Skeletal muscle tissue (tissue), 3 donors: ENCODE measurements at regions not wholly inside any gene's neighbourhood (a gene's known extent, or its start where the extent isn't known, plus 50 kb on each side); places are given as distances from the start of the nearest gene placed in this dataset.

ENCODE experiments used
- H3K27ac ChIP-seq: one replicate; pipeline ENCODE4 v1.7.0; 2013; ENCODE audit warnings: mild to moderate bottlenecking, low read depth, low read length, inconsistent platforms
- H3K27me3 ChIP-seq, 3 donors: one replicate each; pipeline ENCODE4 v1.7.0; 2013; ENCODE audit warnings: low read length in 3 of 3; ENCODE audit not compliant: control insufficient read depth in 3 of 3, insufficient read depth in 3 of 3
- H3K36me3 ChIP-seq, 3 donors: one replicate each; pipeline ENCODE4 v1.7.0; 2013; ENCODE audit warnings: low read length in 3 of 3; ENCODE audit not compliant: control insufficient read depth in 3 of 3, insufficient read depth in 3 of 3
- H3K4me1 ChIP-seq, 3 donors: one replicate each; pipeline ENCODE4 v1.7.0; 2013; ENCODE audit warnings: low read length in 3 of 3, mild to moderate bottlenecking in 3 of 3; ENCODE audit not compliant: control insufficient read depth in 3 of 3, insufficient read depth in 3 of 3
- H3K4me3 ChIP-seq, 3 donors: one replicate each; pipeline ENCODE4 v1.7.0; 2013; ENCODE audit warnings: low read length in 3 of 3
- H3K9ac ChIP-seq, 3 donors: one replicate each; pipeline ENCODE4 v1.7.0; 2013; ENCODE audit warnings: low read length in 3 of 3, mild to moderate bottlenecking in 3 of 3, moderate library complexity in 2 of 3, low read depth in 1 of 3
- H3K9me3 ChIP-seq, 3 donors: one replicate each; pipeline ENCODE4 v1.7.0; 2013; ENCODE audit warnings: low read length in 3 of 3; ENCODE audit not compliant: control insufficient read depth in 3 of 3
- donor health status: Osteomylitis.

DNA sequence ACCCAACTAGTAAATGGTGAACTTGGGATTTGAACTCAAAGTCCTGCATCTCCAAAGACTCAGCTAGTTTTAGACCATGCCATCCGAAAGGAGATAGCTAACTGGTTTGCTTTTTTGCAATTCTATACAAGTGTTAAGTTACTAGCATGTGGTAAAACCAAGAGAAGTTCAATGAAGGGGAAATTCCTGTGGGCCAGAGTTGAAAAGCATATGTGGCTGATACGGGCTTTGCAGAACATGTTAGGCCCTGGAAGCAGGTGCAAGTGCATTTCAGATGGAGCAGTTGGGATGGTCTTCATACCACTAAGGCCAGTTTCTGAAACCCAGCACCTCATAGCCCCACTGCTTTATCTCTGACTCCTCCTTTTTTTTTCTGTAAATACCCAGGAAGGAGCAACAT lies 620.9 kb downstream of the PLPP3 start:
- Histone ChIP-seq H3K27ac (no peak overlapping the region), H3K4me3 (no peak overlapping the region), H3K9ac (no peak overlapping the region), H3K9me3 (peaks cover 0 to under 1% (median 0%) of the 10 kb centered on the region in 3 donors), H3K36me3 (no peaks in the 10 kb centered on the region), H3K27me3 (no peaks in the 10 kb centered on the region), H3K4me1 (no peaks in the 10 kb centered on the region)

- Histone ChIP-seq H3K36me3 (no peaks in the 10 kb centered on the region), H3K27ac (no peak overlapping the region), H3K9ac (no peak overlapping the region), H3K4me3 (no peak overlapping the region), H3K27me3 (no peaks in the 10 kb centered on the region), H3K9me3 (peaks cover 0 to 3% (median 0%) of the 10 kb centered on the region in 3 donors), H3K4me1 (no peaks in the 10 kb centered on the region)
Measured at GRCh38 chr1:55957276-55957675, 622.1 kb downstream of the PLPP3 start.

DNA sequence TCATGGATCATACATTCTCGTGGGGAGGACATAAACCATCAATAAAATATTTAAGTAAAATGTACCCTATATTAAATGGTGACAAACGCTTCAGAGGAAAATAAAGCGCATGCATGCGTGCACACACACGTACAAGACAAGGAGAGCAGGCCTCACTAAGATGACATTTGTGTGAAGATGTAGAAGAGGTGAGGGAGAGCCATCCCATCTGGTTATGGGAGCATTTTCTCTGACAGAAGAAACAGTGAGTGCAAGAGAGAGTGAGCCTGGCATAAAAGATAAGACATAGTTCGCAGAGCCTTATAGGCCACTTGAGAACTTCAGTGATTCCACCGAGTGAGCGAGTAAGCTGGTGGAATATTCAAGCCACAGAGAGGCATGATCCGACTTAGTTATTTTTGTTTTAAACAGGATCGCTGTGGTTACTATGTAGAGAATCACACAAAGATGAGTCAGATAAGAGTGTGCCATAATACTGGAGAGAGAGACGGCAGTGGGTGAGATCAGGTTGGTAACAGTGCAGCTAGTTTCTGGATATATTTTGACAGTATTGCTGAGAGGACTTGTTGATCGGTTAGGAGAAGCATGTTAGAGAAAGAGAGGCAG lies 624.2 kb downstream of the PLPP3 start:
- H3K9me3 ChIP-seq = peaks cover 0 to 3% (median 0%) of the 10 kb centered on the region in 3 donors
- no peaks in the 10 kb centered on the region for H3K4me1 ChIP-seq
- H3K4me3 ChIP-seq = no peak overlapping the region
- H3K9ac ChIP-seq = no peak overlapping the region
- no peaks in the 10 kb centered on the region for H3K36me3 ChIP-seq
- H3K27ac ChIP-seq = no peak overlapping the region
- no peaks in the 10 kb centered on the region for H3K27me3 ChIP-seq

- no peaks in the 10 kb centered on the region for H3K36me3 ChIP-seq
- H3K4me3 ChIP-seq = no peak overlapping the region
- H3K9me3 ChIP-seq = peaks cover 0 to 3% (median 0%) of the 10 kb centered on the region in 3 donors
- peaks cover 0 to 4% (median 3%) of the 10 kb centered on the region in 3 donors for H3K4me1 ChIP-seq
- no peaks in the 10 kb centered on the region for H3K27me3 ChIP-seq
- no peak overlapping the region for H3K9ac ChIP-seq
- no peak overlapping the region for H3K27ac ChIP-seq
Measured at GRCh38 chr1:55951291-55951690, 628.1 kb downstream of the PLPP3 start.

DNA sequence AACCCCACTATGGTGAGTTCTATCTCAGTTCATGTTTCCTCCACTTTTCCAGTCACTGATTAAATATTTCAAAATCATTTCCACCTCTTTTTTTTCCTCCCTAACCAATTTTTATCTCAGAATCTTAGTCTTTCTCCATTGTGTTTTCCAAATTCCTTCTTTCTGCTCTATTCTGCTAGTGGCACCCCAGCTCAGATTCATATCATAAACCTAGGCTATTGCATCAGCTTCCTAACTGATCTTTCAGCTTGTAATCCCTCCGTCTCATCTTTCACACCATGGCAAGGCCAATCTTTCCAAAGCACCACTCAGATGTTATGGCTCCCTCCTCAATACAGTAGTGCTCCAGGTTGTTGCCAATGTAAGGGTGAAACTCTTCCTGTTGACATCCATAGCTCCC lies 631.9 kb downstream of the PLPP3 start:
- Histone ChIP-seq H3K27me3 (no peaks in the 10 kb centered on the region), H3K9me3 (no peaks in the 10 kb centered on the region), H3K36me3 (no peaks in the 10 kb centered on the region), H3K9ac (no peak overlapping the region), H3K4me1 (peaks cover 0 to 4% (median 3%) of the 10 kb centered on the region in 3 donors), H3K4me3 (no peak overlapping the region), H3K27ac (no peak overlapping the region)

DNA sequence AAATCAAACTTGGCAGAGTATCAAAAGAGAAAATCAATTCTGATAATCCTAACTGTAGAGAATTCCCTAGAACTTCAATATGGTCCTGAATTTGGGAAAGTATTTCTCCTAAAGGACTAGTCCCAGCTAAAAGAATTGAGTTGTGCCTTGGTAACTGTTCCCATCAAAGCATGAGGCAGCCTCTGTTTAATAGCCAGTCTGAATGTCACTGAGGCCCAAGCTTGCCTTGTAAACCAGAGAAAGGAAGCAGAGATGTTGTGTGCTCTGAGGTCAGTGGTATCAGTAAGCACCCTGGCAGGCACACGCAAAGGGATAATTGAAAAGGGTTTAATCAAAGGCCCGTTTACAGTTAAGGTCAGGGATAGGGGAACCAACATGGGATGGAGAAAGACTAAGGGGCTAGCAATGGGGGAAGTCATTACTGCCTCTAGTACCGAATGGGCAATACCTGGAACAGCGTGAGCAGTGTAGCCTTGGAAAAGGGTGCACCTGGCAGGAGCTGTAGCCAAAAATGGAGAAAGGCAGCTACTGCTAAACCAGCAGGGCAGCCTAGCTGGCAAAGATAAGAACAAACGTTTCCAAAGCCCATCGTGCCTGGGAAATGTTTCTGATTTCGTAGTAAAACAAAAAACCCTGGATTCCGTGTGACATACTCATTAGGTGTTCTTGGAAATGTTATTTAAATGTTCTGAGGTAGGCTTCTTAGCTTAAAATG lies 635.5 kb downstream of the PLPP3 start:
- H3K4me3 ChIP-seq = no peak overlapping the region
- no peaks in the 10 kb centered on the region for H3K36me3 ChIP-seq
- peaks cover 0 to 4% (median 3%) of the 10 kb centered on the region in 3 donors for H3K4me1 ChIP-seq
- no peaks in the 10 kb centered on the region for H3K27me3 ChIP-seq
- no peak overlapping the region for H3K9ac ChIP-seq
- no peaks in the 10 kb centered on the region for H3K9me3 ChIP-seq
- no peak overlapping the region for H3K27ac ChIP-seq

- Histone ChIP-seq H3K27ac (no peak overlapping the region), H3K9me3 (no peaks in the 10 kb centered on the region), H3K9ac (no peak overlapping the region), H3K27me3 (no peaks in the 10 kb centered on the region), H3K4me1 (peaks cover 0 to 4% (median 3%) of the 10 kb centered on the region in 3 donors), H3K36me3 (no peaks in the 10 kb centered on the region), H3K4me3 (no peak overlapping the region)
Measured at GRCh38 chr1:55943012-55943411, 636.4 kb downstream of the PLPP3 start.

DNA sequence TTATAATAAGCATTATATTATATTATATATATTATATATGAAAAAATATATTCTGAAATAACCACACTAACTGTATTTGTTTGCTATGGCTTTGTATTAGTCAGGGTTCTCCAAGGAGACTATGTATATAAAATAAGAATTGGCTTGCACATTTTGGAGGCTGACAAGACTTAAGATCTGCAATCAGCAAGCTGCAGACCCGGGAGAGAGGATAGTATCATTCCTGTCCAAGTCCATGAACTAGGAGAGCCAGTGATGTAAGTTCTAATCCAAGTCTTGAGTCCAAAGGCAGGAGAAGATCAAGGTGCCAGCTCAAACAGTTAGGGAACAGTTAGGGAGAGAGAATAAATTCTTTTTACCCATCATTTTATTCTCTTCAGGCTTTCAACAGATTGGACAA lies 639.5 kb downstream of the PLPP3 start:
- no peaks in the 10 kb centered on the region for H3K36me3 ChIP-seq
- H3K27me3 ChIP-seq = no peaks in the 10 kb centered on the region
- no peak overlapping the region for H3K9ac ChIP-seq
- no peak overlapping the region for H3K4me3 ChIP-seq
- H3K27ac ChIP-seq = no peak overlapping the region
- no peaks in the 10 kb centered on the region for H3K4me1 ChIP-seq
- H3K9me3 ChIP-seq = peaks cover 0 to 3% (median 0%) of the 10 kb centered on the region in 3 donors

DNA sequence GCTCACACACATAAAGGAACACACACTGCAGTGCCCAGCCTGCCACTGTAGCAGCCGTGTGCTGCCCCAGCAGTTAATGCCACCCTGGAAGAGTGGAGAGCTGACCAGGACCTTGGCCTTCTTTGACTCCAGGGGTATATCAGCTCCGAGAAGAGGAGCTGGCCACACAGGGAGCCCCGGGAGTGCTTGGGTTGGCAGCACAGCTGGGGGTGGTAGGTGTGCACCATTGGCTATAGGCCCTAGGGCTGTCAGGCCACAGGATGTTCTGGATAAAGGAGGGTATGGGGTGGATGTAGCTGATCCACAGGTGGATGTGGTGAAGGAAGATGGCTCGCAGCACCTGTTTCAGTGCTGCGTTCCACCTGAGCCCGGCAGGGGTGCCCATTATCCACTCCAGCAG lies 640.5 kb downstream of the PLPP3 start:
- Histone ChIP-seq H3K4me1 (no peaks in the 10 kb centered on the region), H3K27me3 (no peaks in the 10 kb centered on the region), H3K9ac (no peak overlapping the region), H3K4me3 (no peak overlapping the region), H3K27ac (no peak overlapping the region), H3K36me3 (no peaks in the 10 kb centered on the region), H3K9me3 (peaks cover 0 to 3% (median 0%) of the 10 kb centered on the region in 3 donors)

DNA sequence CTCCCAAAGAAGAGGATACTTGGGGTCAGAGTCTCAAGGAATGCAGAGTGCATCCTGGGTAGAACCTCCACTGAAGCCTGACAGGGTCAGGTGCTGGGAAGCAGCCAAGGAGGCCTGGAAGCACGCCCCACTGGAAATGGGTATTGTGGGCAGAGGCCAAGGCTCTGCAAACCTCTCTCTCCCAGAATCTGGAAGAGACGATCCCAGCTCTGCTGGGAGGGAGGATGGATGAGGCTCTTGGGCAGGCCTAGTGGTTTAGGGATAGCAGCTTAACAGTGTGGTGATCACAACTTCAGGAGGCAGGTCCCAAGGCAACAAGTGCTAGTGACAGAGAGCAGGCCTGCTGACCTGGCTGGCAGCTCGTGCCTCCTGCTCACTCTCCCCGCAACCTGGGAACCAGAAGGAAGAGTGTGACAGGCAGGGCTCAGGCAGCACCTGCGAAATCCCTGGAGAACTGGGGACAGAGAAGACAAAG lies 641.0 kb downstream of the PLPP3 start:
- Histone ChIP-seq H3K9me3 (peaks cover 0 to 3% (median 0%) of the 10 kb centered on the region in 3 donors), H3K9ac (no peak overlapping the region), H3K4me3 (no peak overlapping the region), H3K36me3 (no peaks in the 10 kb centered on the region), H3K4me1 (no peaks in the 10 kb centered on the region), H3K27me3 (no peaks in the 10 kb centered on the region), H3K27ac (no peak overlapping the region)
